SK-N-SH treated with all-trans-retinoic acid at 6 μM for 48 hours (cell line): ENCODE measurements at regions not wholly inside any gene's neighbourhood (a gene's known extent, or its start where the extent isn't known, plus 50 kb on each side); places are given as distances from the start of the nearest gene placed in this dataset.

ENCODE experiments used
- BACH2 ChIP-seq: fragments of 250-450 bp; sonication (Bioruptor Pico); IDR thresholded peaks from 2 replicates; pipeline ENCODE4 v1.9.0; 2021; ENCODE audit warnings: mild to moderate bottlenecking, borderline replicate concordance
- CSDC2 ChIP-seq: fragments of 250-450 bp; sonication (Bioruptor Pico); IDR thresholded peaks from 2 replicates; pipeline ENCODE4 v1.5.0; 2020; ENCODE audit warnings: mild to moderate bottlenecking, moderate library complexity
- ISL1 ChIP-seq: fragments of 250-450 bp; sonication (Bioruptor Pico); IDR thresholded peaks from 2 replicates; pipeline ENCODE4 v2.1.2; 2022; ENCODE audit warnings: mild to moderate bottlenecking, moderate library complexity
- OSR1 ChIP-seq: fragments of 250-450 bp; sonication (Bioruptor Pico); IDR thresholded peaks from 2 replicates; pipeline ENCODE4 v1.8.0; 2022; ENCODE audit warnings: moderate library complexity, mild to moderate bottlenecking, inconsistent platforms
- RARB ChIP-seq: fragments of 250-450 bp; sonication (Bioruptor Pico); IDR thresholded peaks from 2 replicates; pipeline ENCODE4 v1.8.0; 2021; ENCODE audit warnings: mild to moderate bottlenecking, moderate library complexity
- ZFP30 ChIP-seq: fragments of 450-650 bp; formaldehyde crosslinking; IDR thresholded peaks from 2 replicates; pipeline ENCODE4 v1.5.0; 2022; ENCODE audit warnings: mild to moderate bottlenecking, moderate library complexity
- ZNF565 ChIP-seq: fragments of 450-650 bp; formaldehyde crosslinking; conservative IDR thresholded peaks from 2 replicates; pipeline ENCODE4 v1.5.0; 2020; ENCODE audit warnings: low read depth, mild to moderate bottlenecking, moderate library complexity
- ZNF8 ChIP-seq: fragments of 450-650 bp; formaldehyde crosslinking; IDR thresholded peaks from 2 replicates; pipeline ENCODE4 v1.5.0; 2020; ENCODE audit warnings: mild to moderate bottlenecking, moderate library complexity
- TF ChIP-seq, protein P1 (sequence below): fragments of 250-450 bp; sonication (Bioruptor Pico); IDR thresholded peaks from 2 replicates; pipeline ENCODE4 v1.5.1; 2021; ENCODE audit warnings: mild to moderate bottlenecking, moderate library complexity

DNA sequence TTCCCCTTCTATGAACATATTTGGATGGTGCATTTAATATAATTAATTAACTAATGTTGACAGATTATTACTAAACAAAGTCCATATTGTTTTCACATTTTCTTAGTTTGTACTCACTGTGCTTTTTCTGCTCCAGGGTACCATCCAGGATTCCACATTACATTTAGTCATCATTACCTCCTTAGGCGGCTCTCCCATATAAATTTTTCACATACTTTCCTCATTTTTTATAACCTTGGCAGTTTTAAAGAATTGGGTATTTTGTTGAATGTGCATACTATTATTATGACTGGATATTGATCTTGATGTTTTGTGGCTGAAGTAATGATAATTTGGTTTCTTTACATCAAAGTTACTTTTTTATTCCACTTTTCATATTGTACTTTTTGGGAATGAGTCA lies 755.6 kb upstream of the ANO3 start:
- TF ChIP-seq ZNF8 (CRISPR knock-in tag) (no peak), ISL1 (CRISPR knock-in tag) (peak; percentile 12; the same call in 1 of the 2 replicates), BACH2 (CRISPR knock-in tag) (no peak), RARB (no peak), ZNF565 (CRISPR knock-in tag) (no peak), OSR1 (CRISPR knock-in tag) (no peak), ZFP30 (CRISPR knock-in tag) (no peak), CSDC2 (CRISPR knock-in tag) (no peak)
- TF ChIP-seq, protein P1, sequence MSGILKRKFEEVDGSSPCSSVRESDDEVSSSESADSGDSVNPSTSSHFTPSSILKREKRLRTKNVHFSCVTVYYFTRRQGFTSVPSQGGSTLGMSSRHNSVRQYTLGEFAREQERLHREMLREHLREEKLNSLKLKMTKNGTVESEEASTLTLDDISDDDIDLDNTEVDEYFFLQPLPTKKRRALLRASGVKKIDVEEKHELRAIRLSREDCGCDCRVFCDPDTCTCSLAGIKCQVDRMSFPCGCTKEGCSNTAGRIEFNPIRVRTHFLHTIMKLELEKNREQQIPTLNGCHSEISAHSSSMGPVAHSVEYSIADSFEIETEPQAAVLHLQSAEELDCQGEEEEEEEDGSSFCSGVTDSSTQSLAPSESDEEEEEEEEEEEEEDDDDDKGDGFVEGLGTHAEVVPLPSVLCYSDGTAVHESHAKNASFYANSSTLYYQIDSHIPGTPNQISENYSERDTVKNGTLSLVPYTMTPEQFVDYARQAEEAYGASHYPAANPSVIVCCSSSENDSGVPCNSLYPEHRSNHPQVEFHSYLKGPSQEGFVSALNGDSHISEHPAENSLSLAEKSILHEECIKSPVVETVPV (CRISPR knock-in tag), result no peak
